SK-N-MC (cell line): ENCODE measurements at regions not wholly inside any gene's neighbourhood (a gene's known extent, or its start where the extent isn't known, plus 50 kb on each side); places are given as distances from the start of the nearest gene placed in this dataset.

Source experiments
- DNase-seq: peaks from one replicate; pipeline ENCODE4 v3.0.0-alpha.2; 2011; ENCODE audit warnings: low read depth, low spot score
- H3K27ac ChIP-seq: fragments of 200-600 bp; sonication (generic); 2 replicates; pipeline ENCODE4 v1.5.1; 2016; ENCODE audit warnings: mixed run types
- H3K36me3 ChIP-seq: fragments of 200-600 bp; sonication (generic); 2 replicates; pipeline ENCODE4 v1.6.1; 2017; ENCODE audit warnings: antibody characterized with exemption, low read length, mixed read lengths; ENCODE audit not compliant: insufficient read depth
- H3K4me3 ChIP-seq: fragments of 200-600 bp; sonication (generic); 2 replicates; pipeline ENCODE4 v1.5.1; 2016
- H3K9ac ChIP-seq: fragments of 200-600 bp; sonication (generic); 2 replicates; pipeline ENCODE4 v1.8.0; 2017; ENCODE audit warnings: mixed run types, mixed read lengths; ENCODE audit not compliant: insufficient read length
- H3K9me3 ChIP-seq: fragments of 200-600 bp; sonication (generic); 2 replicates; pipeline ENCODE4 v1.6.1; 2017; ENCODE audit warnings: low read depth, mild to moderate bottlenecking, antibody characterized with exemption, low read length, moderate library complexity, mixed read lengths
- EZH2 ChIP-seq: fragments of 200-600 bp; sonication (generic); IDR thresholded peaks from one replicate; pipeline ENCODE4 v1.6.1; 2017; ENCODE audit warnings: antibody characterized with exemption
- FOXP2 ChIP-seq: optimal IDR thresholded peaks from 2 replicates; pipeline ENCODE3; 2011; ENCODE audit warnings: mild to moderate bottlenecking, moderate library complexity; ENCODE audit not compliant: insufficient read depth; ENCODE audit errors: extremely low read length, control extremely low read depth
- POLR2AphosphoS5 ChIP-seq: IDR thresholded peaks from 2 replicates; pipeline ENCODE4 v1.6.1; 2012; ENCODE audit warnings: mild to moderate bottlenecking, low read depth, low read length, borderline replicate concordance

- peak; percentile 37 for DNase-seq
- H3K36me3 ChIP-seq = no peaks in the 10 kb centered on the region
- no peak overlapping the region for H3K4me3 ChIP-seq
- TF ChIP-seq EZH2 (no peak), FOXP2 (no peak), POLR2AphosphoS5 (no peak)
- no peak overlapping the region for H3K9ac ChIP-seq
- no peaks in the 10 kb centered on the region for H3K9me3 ChIP-seq
- H3K27ac ChIP-seq = peak overlapping the region; percentile 26; the same call in 1 of the 2 replicates
Observed at GRCh38 chr2:66840321-66841002, 405.5 kb downstream of the MEIS1 start.

- Histone ChIP-seq H3K4me3 (no peak overlapping the region), H3K9me3 (no peaks in the 10 kb centered on the region), H3K27ac (no peak overlapping the region), H3K9ac (no peak overlapping the region), H3K36me3 (no peaks in the 10 kb centered on the region)
- TF ChIP-seq EZH2 (no peak), POLR2AphosphoS5 (no peak)
- DNase-seq = no peak
Observed at GRCh38 chr2:66843847-66844246, 408.9 kb downstream of the MEIS1 start.

GRCh38 chr2:66845307-66845706 is 410.4 kb downstream of the MEIS1 start:
- Histone ChIP-seq H3K4me3 (no peak overlapping the region), H3K36me3 (no peaks in the 10 kb centered on the region), H3K9me3 (no peaks in the 10 kb centered on the region), H3K9ac (no peak overlapping the region), H3K27ac (no peak overlapping the region)
- TF ChIP-seq POLR2AphosphoS5 = no peak
- no peak for TF ChIP-seq FOXP2
- no peak for TF ChIP-seq EZH2
- DNase-seq = no peak

- no peak overlapping the region for H3K27ac ChIP-seq
- no peak overlapping the region for H3K9ac ChIP-seq
- no peak overlapping the region for H3K4me3 ChIP-seq
- DNase-seq = no peak
- no peaks in the 10 kb centered on the region for H3K9me3 ChIP-seq
- no peak for TF ChIP-seq POLR2AphosphoS5
- no peaks in the 10 kb centered on the region for H3K36me3 ChIP-seq
Observed at GRCh38 chr2:66846887-66847286, 412.0 kb downstream of the MEIS1 start.

GRCh38 chr2:66849153-66849755 is 414.3 kb downstream of the MEIS1 start:
- Histone ChIP-seq H3K9me3 (no peaks in the 10 kb centered on the region), H3K27ac (no peak overlapping the region), H3K4me3 (no peak overlapping the region), H3K36me3 (no peaks in the 10 kb centered on the region), H3K9ac (no peak overlapping the region)
- no peak for DNase-seq
- no peak for TF ChIP-seq EZH2
- no peak for TF ChIP-seq POLR2AphosphoS5
- TF ChIP-seq FOXP2 = no peak

GRCh38 chr2:66850376-66850775 is 415.5 kb downstream of the MEIS1 start:
- no peak for DNase-seq
- Histone ChIP-seq H3K9me3 (no peaks in the 10 kb centered on the region), H3K4me3 (no peak overlapping the region), H3K27ac (no peak overlapping the region), H3K9ac (no peak overlapping the region), H3K36me3 (no peaks in the 10 kb centered on the region)
- no peak for TF ChIP-seq FOXP2
- TF ChIP-seq POLR2AphosphoS5 = no peak
- no peak for TF ChIP-seq EZH2

- no peak overlapping the region for H3K27ac ChIP-seq
- H3K9ac ChIP-seq = no peak overlapping the region
- no peak overlapping the region for H3K4me3 ChIP-seq
- H3K36me3 ChIP-seq = no peaks in the 10 kb centered on the region
- no peak for TF ChIP-seq FOXP2
- no peak for TF ChIP-seq POLR2AphosphoS5
- no peak for TF ChIP-seq EZH2
- no peak for DNase-seq
- no peaks in the 10 kb centered on the region for H3K9me3 ChIP-seq
Observed at GRCh38 chr2:66851449-66851872, 416.5 kb downstream of the MEIS1 start.

- Histone ChIP-seq H3K36me3 (no peaks in the 10 kb centered on the region), H3K27ac (no peak overlapping the region), H3K9ac (no peak overlapping the region), H3K9me3 (no peaks in the 10 kb centered on the region), H3K4me3 (no peak overlapping the region)
- TF ChIP-seq EZH2 (no peak), FOXP2 (no peak), POLR2AphosphoS5 (no peak)
- DNase-seq = no peak
Observed at GRCh38 chr2:66852953-66853352, 418.0 kb downstream of the MEIS1 start.

- Histone ChIP-seq H3K27ac (no peak overlapping the region), H3K36me3 (no peaks in the 10 kb centered on the region), H3K4me3 (no peak overlapping the region), H3K9me3 (no peaks in the 10 kb centered on the region), H3K9ac (no peak overlapping the region)
- no peak for DNase-seq
- TF ChIP-seq EZH2 = no peak
- no peak for TF ChIP-seq POLR2AphosphoS5
- TF ChIP-seq FOXP2 = no peak
Observed at GRCh38 chr2:66853585-66853984, 418.7 kb downstream of the MEIS1 start.
